GM12874 (cell line): ENCODE measurements at regions not wholly inside any gene's neighbourhood (a gene's known extent, or its start where the extent isn't known, plus 50 kb on each side); places are given as distances from the start of the nearest gene placed in this dataset.

ENCODE experiments used
- TF ChIP-seq, protein P1 (sequence below): IDR thresholded peaks from 2 replicates; pipeline ENCODE4 v1.5.1; 2011; ENCODE audit warnings: low read depth, mild to moderate bottlenecking, control low read depth, low read length, moderate library complexity; ENCODE audit not compliant: insufficient read depth

DNA sequence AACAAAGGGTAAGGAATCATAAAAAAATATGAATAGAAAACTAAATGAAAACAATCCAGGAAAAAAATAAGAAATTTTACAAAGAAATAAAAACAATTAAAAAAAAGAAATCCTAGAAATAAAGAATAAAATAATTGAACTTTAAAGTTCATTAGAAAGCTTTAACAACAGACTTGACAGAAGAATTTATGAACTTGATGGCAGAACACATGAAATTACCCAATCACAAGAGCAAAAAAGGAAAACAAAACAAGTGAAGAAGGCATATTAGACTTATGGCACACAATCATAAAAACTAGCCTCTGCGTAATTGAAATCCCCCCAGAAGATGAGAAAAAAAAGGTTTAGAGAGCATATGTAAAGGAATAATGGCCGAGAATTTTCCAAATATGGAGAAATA lies 802.5 kb upstream of the B3GALT2 start:
- TF ChIP-seq, protein P1, sequence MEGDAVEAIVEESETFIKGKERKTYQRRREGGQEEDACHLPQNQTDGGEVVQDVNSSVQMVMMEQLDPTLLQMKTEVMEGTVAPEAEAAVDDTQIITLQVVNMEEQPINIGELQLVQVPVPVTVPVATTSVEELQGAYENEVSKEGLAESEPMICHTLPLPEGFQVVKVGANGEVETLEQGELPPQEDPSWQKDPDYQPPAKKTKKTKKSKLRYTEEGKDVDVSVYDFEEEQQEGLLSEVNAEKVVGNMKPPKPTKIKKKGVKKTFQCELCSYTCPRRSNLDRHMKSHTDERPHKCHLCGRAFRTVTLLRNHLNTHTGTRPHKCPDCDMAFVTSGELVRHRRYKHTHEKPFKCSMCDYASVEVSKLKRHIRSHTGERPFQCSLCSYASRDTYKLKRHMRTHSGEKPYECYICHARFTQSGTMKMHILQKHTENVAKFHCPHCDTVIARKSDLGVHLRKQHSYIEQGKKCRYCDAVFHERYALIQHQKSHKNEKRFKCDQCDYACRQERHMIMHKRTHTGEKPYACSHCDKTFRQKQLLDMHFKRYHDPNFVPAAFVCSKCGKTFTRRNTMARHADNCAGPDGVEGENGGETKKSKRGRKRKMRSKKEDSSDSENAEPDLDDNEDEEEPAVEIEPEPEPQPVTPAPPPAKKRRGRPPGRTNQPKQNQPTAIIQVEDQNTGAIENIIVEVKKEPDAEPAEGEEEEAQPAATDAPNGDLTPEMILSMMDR: no peak

DNA sequence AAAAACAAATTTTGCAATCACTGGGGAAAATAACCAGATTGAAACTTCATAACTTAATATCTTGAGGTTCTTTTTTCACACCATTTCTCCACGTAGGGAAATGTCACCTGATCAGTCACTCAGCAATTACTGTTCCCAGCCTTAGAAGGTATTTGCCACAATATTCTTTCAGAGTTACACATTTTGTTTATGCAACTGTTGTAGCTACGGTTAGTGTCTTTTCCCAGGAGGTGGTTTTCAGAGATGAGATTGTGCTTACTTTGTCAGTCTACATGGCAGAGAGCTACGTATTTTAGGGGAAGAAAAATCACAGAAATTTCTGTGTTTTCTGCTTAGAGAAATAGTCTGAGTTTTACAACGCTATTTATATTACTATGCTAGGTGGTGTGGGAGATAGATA lies 792.8 kb upstream of the B3GALT2 start:
- TF ChIP-seq, protein P1: no peak

DNA sequence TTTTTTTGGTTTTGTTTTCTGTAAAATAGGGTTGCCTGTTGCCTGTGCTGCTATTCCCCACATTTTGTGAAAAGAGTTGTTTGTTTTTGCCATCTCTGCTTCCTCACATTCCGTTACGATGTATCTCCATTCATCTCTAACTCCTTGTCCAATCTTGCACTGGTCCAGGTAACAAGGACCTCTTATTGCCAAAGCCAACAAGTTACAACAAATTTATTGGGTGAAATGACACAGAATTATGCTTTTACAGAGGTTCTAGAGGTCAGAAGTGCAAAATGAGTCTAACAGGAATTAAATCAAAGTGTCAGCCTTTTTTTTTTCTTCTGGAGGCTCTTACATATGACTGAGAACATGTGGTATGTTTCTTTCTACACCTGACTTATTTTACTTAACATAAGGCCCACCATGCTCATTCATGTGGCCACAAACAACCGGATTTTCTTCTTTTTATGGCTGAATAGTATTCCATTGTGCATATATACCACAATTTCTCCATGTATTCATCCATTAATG lies 787.9 kb upstream of the B3GALT2 start:
- TF ChIP-seq, protein P1: no peak

DNA sequence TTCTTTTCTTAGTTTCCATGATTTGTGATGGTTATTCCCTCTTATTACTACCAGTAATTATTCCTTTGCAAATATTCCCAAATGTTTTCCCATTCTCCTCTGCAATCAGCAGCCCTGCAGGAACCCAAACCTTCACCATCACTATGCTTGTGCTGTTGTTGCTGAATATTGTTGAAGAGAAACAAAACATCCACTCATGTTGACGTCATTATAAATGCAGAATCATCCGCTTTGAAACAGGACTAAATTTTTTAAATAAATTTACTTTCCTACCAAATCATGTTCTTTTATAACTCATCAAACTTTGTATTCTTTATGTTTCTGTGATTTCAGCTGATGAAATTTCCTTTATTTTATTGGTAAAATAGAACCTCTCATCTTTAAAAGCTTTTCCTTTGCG lies 787.0 kb upstream of the B3GALT2 start:
- TF ChIP-seq, protein P1: no peak

DNA sequence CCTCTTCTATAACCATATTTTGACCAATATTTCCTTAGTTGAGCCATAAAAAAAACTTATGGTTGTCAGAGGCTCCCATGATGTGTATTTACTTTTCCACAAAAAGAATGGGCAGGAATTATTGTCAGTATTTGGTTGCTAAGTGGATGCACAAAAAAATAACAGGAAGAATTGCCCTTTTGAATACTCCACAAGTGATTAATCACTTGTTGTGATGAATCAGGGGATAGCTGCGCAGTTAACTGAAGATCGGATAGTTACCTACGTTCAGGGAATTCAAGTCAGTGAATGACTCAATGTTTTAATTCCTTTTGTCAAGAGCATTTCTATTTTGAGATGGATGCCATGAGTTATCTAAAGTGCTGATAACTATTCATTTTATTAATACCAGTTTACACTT lies 785.2 kb upstream of the B3GALT2 start:
- TF ChIP-seq, protein P1: no peak

DNA sequence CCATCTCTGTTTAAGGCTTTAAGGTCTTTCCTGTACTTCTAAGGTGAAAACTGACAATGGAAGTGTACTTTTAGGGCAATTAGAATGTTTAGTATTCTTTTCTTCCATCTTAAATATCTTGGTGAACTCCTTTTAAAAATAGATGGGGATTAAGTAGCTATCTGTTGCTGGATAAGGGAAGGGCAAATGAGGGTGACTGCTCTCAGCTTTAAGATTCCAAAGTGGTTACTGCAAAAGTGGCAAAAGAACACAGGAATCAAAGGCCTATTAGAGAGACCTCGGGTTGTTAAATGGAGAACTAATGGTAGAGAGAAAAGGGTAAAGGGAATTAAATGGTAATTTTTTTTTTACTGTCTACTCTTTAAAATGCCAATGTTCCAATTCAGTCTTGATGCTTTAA lies 774.1 kb upstream of the B3GALT2 start:
- TF ChIP-seq, protein P1: no peak

DNA sequence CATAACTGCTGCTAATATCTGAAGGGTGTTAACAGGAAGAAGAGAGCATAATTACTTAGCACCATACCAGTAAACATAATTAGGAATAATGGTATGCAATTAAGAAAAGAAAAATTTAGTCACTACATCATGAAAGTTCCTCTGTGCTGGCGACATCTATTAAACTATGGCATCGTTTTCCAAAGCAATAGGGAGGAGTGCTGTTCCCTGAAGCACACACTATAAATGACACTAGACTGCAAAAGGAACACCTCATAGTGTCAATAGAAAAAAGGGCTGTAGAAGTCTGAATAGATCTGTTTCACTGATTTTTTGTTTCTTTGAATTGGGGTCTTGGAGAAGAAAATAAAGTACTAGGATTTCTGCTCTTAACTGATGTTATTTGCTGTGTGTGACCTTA lies 773.6 kb upstream of the B3GALT2 start:
- TF ChIP-seq, protein P1: no peak

DNA sequence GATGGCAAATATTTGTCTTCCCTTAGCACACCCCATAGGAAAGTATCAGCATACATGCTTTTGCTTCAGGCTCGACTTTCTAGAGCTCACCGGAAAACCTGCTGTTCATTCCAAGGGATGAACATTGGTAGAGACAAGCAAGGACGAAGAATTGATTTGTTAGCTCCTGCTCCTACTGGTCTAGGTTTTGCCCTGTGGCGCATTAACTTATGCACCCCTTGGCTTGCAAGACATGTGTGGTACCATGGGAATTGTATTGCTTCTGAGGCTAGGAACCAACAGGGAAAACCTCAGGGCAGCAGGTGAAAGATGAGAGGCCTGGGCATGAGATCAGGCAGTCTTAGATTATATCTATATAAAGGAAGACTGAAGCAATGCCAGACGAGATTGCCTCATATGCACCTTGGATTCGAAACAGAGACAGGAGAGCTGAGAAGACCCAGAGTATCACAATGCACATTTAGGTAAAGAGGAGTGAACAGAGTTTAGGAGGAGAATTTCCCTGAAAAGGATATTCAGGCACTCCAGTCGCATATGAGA lies 771.2 kb upstream of the B3GALT2 start:
- TF ChIP-seq, protein P1: no peak
